ENCODE measurements at regions not wholly inside any gene's neighbourhood (a gene's known extent, or its start where the extent isn't known, plus 50 kb on each side); places are given as distances from the start of the nearest gene placed in this dataset.

GRCh38 chr10:113386005-113386404, 166.8 kb upstream of the HABP2 start:
- TF ChIP-seq, protein P1, sequence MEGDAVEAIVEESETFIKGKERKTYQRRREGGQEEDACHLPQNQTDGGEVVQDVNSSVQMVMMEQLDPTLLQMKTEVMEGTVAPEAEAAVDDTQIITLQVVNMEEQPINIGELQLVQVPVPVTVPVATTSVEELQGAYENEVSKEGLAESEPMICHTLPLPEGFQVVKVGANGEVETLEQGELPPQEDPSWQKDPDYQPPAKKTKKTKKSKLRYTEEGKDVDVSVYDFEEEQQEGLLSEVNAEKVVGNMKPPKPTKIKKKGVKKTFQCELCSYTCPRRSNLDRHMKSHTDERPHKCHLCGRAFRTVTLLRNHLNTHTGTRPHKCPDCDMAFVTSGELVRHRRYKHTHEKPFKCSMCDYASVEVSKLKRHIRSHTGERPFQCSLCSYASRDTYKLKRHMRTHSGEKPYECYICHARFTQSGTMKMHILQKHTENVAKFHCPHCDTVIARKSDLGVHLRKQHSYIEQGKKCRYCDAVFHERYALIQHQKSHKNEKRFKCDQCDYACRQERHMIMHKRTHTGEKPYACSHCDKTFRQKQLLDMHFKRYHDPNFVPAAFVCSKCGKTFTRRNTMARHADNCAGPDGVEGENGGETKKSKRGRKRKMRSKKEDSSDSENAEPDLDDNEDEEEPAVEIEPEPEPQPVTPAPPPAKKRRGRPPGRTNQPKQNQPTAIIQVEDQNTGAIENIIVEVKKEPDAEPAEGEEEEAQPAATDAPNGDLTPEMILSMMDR (IDR thresholded peaks at IDR 0.05) = no peak
- no peak for TF ChIP-seq POLR2A (IDR thresholded peaks at IDR 0.05)
